ENCODE measurements at regions not wholly inside any gene's neighbourhood (a gene's known extent, or its start where the extent isn't known, plus 50 kb on each side); places are given as distances from the start of the nearest gene placed in this dataset.

DNA sequence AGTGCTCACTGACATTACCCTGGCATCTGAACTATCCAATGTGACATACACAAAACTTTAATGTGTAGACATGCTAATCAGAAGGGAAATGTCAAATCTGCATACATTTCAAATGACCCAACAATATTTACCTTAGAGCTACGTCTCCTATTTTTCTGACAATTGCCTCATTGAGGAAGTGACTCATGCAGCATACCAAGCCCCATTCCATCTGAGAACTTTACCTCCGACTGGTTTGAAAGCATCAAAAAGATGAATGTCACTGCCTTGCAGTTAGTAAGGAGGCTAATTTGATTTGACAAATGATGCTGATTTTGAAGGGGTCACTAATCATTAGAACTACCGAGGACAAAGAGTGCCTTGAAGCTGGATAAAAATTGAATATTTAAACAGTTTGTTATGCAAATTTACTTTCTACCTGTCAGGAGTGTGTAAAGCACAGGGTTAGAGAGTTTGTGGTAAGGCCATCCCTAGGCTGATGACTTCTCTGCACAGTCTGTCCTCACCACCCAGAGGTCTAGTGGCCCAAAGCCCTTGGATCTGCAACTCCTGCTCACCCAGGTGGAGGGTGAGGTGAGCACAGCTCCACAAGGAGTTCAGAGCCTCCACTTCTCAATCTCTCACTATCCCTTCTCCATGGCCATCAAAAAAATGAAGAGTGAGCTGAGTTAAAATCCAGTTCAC is 500.3 kb upstream of the C1orf87 start:
- TF ChIP-seq, protein P1, sequence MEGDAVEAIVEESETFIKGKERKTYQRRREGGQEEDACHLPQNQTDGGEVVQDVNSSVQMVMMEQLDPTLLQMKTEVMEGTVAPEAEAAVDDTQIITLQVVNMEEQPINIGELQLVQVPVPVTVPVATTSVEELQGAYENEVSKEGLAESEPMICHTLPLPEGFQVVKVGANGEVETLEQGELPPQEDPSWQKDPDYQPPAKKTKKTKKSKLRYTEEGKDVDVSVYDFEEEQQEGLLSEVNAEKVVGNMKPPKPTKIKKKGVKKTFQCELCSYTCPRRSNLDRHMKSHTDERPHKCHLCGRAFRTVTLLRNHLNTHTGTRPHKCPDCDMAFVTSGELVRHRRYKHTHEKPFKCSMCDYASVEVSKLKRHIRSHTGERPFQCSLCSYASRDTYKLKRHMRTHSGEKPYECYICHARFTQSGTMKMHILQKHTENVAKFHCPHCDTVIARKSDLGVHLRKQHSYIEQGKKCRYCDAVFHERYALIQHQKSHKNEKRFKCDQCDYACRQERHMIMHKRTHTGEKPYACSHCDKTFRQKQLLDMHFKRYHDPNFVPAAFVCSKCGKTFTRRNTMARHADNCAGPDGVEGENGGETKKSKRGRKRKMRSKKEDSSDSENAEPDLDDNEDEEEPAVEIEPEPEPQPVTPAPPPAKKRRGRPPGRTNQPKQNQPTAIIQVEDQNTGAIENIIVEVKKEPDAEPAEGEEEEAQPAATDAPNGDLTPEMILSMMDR (IDR thresholded peaks at IDR 0.05; ENCODE audit: insufficient read depth, low read depth, low read length, missing control alignments): no peak
- no peak overlapping the region for H3K4me3 ChIP-seq (ENCODE audit: low read depth, low read length)
- no peak for DNase-seq (ENCODE audit: low read depth)

DNA sequence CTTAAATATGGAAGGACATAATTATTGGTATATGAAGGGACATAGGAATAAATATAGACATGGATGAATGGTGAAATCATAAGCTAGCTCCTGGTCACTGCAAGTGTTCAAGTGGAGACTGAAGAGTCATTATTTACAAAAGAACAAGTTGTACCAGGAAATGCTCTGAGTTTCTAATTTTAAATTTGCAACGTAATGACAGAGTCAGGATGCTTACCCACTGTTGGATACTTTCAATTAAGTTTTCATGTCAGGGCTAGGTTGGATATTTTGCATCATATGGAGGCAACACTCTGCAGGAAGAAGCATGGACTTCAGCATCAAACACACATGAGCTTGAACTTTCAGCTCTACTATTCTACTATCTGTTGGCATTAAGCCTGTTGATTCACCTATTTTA is 499.6 kb upstream of the C1orf87 start:
- H3K4me3 ChIP-seq (ENCODE audit: low read depth, low read length): no peak overlapping the region
- TF ChIP-seq, protein P1 (IDR thresholded peaks at IDR 0.05; ENCODE audit: insufficient read depth, low read depth, low read length, missing control alignments): no peak
- no peak for DNase-seq (ENCODE audit: low read depth)

DNA sequence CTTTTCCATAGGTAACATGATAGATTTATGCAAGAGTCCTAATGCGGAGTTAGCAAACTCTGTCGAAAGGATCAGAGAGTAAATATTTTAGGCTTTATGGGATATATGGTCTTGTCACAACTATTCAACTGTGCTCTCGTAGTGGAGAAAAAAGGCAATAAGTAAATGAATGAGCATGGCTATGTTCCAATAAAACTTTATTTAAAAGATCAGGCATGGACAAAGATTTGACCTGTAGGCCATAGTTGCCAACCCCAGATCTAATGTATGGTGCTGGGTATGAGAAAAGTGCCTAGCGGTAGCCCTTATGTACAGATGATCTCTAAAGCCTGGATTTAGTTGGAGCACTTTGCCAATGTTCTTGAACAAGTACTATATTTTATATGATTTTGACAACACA is 498.8 kb upstream of the C1orf87 start:
- TF ChIP-seq, protein P1 (IDR thresholded peaks at IDR 0.05; ENCODE audit: insufficient read depth, low read depth, low read length, missing control alignments): no peak
- no peak for DNase-seq (ENCODE audit: low read depth)
- H3K4me3 ChIP-seq (ENCODE audit: low read depth, low read length): no peak overlapping the region

DNA sequence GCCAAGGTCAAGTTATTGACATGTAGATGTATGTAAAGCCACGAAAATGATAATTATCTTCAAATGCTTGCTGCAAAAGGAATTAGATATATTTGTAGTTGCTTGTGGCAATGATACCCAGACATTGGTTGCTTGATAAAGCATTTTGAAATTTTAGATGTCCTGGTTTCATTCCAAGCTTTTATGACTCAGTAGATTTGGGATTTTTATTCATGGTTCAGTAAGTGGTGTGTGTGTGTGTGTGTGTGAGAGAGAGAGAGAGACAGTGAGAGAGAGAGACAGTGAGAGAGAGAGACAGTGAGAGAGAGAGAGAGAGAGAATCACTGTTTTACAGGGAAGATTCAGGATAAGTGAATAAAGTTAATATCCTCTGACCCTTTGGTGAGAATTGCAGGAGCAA is 498.2 kb upstream of the C1orf87 start:
- DNase-seq (ENCODE audit: low read depth): no peak
- TF ChIP-seq, protein P1 (IDR thresholded peaks at IDR 0.05; ENCODE audit: insufficient read depth, low read depth, low read length, missing control alignments): no peak
- no peak overlapping the region for H3K4me3 ChIP-seq (ENCODE audit: low read depth, low read length)

DNA sequence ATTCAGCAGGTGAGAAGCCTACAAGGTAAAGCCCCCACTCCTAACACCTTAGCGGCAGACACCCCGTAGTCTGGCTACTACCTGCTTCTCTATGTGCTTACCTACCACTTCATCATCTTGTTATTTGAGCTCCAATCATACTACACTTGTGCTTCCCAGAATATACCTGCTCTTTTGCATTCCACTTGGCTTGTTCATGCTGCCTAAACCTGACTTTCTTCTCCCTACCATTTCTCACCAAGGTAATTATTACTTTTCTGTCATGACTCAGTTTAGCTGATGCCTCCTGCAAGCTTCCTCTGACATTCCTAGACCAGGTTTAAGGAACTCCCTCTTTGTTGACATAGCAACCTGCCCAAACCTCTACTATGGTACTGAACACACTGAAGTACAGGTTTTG is 495.6 kb upstream of the C1orf87 start:
- H3K4me3 ChIP-seq (ENCODE audit: low read depth, low read length): no peak overlapping the region
- DNase-seq (ENCODE audit: low read depth): no peak
- TF ChIP-seq, protein P1 (IDR thresholded peaks at IDR 0.05; ENCODE audit: insufficient read depth, low read depth, low read length, missing control alignments): no peak

DNA sequence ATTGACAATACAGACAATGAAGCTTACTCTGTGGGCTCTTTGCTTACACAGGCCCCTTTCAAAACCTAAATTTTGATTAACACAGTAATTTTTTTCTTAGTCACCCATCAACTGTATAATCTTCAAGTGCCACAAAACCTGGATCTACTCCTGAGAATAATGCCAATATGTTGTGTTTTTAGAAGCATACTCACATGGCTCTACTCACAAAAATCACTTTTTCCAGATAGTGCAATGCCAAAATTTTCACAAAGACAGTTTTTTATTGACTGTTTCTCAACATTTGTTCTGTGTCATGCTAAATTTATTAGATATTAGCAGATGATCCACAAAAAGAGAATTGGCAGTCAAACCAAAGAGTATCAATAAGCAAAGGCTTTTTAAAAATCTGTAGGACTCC is 493.7 kb upstream of the C1orf87 start:
- TF ChIP-seq, protein P1 (IDR thresholded peaks at IDR 0.05; ENCODE audit: insufficient read depth, low read depth, low read length, missing control alignments): no peak
- no peak for DNase-seq (ENCODE audit: low read depth)
- H3K4me3 ChIP-seq (ENCODE audit: low read depth, low read length): no peak overlapping the region
